Prostate gland (tissue), 2 donors: ENCODE measurements at regions not wholly inside any gene's neighbourhood (a gene's known extent, or its start where the extent isn't known, plus 50 kb on each side); places are given as distances from the start of the nearest gene placed in this dataset.

Experiments used
- DNase-seq: peaks from one replicate; pipeline ENCODE4 v3.0.0-alpha.2; 2019; ENCODE audit warnings: low spot score
- H3K27ac ChIP-seq, 2 donors: fragments of 200-600 bp; sonication (generic); 2 replicates each; pipeline ENCODE4 v1.5.1; 2017 to 2019
- H3K27me3 ChIP-seq: fragments of 200-600 bp; sonication (generic); replicated peaks from 2 replicates; pipeline ENCODE4 v1.5.1; 2019; ENCODE audit not compliant: insufficient read depth
- H3K36me3 ChIP-seq, 2 donors: fragments of 200-600 bp; sonication (generic); 1 replicate in 1 of 2; 2 replicates in 1 of 2; pipeline versions ENCODE4 v1.5.1 to v1.8.1; 2017 to 2019
- H3K4me1 ChIP-seq: fragments of 200-600 bp; sonication (generic); replicated peaks from 2 replicates; pipeline ENCODE4 v1.5.1; 2019
- H3K4me3 ChIP-seq, 2 donors: fragments of 200-600 bp; sonication (generic); 2 replicates each; pipeline ENCODE4 v1.5.1; 2017 to 2019
- H3K9me3 ChIP-seq: fragments of 200-600 bp; sonication (generic); 2 replicates; pipeline ENCODE4 v1.5.1; 2017
- CTCF ChIP-seq, 4 experiments: fragments of 200-600 bp in 2 of 4; fragments of 450-650 bp in 2 of 4; sonication (generic) in 2 of 4; IDR thresholded peaks; 1 replicate in 3 of 4; 2 replicates in 1 of 4; pipeline ENCODE4 v1.5.1; 2016 to 2019; ENCODE audit warnings: antibody characterized with exemption in 4 of 4, mild to moderate bottlenecking in 2 of 4, moderate library complexity in 2 of 4
- POLR2A ChIP-seq: fragments of 450-650 bp; IDR thresholded peaks from one replicate; pipeline ENCODE4 v1.6.1; 2016; ENCODE audit warnings: antibody characterized with exemption, mild to moderate bottlenecking
- POLR2AphosphoS5 ChIP-seq: sonication (generic); formaldehyde crosslinking; IDR thresholded peaks from one replicate; pipeline ENCODE4 v1.6.1; 2017; ENCODE audit warnings: antibody characterized with exemption
- WGBS: methylation state at CpG from one replicate; pipeline ENCODE4 v1.1.5; 2018; 5-methylcytosine and 5-hydroxymethylcytosine counted together
- intact Hi-C: fragments of 100-400 bp; cut with DNase I; formaldehyde crosslinking; loops from one replicate; pipeline ENCODE4 v1.14.2; 2022

DNA sequence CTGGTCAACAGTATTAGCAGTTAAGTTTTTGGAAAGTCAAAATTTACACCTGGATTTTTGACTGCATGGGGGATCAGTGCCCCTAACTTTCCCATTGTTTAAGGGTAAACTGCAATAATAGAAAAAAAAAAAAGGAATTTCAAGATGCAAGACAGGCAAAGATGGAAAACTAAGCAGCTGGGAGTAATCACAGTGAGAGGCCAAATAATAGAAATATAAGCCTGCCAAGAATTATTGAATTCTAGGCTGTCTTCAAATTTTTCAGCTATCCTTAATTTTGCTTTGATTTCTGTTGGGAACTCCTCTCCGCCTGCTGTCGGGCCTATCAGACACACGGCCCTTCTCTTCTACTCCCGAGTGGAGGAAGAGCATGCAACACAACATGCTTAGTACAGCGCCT lies 215.5 kb upstream of the LMCD1 start:
- 87% methylated on average over 5 of the region's 5 CpGs for WGBS
- no peak overlapping the region for H3K4me3 ChIP-seq
- intact Hi-C loops: no loop called here
- TF ChIP-seq CTCF (IDR thresholded peaks at IDR 0.05) (no peak), POLR2A (no peak), POLR2AphosphoS5 (no peak)
- no peaks in the 10 kb centered on the region for H3K36me3 ChIP-seq
- no peak overlapping the region for H3K27ac ChIP-seq
- DNase-seq: no peak
- H3K9me3 ChIP-seq: no peaks in the 10 kb centered on the region
- no peaks in the 10 kb centered on the region for H3K4me1 ChIP-seq
- H3K27me3 ChIP-seq: no peaks in the 10 kb centered on the region

DNA sequence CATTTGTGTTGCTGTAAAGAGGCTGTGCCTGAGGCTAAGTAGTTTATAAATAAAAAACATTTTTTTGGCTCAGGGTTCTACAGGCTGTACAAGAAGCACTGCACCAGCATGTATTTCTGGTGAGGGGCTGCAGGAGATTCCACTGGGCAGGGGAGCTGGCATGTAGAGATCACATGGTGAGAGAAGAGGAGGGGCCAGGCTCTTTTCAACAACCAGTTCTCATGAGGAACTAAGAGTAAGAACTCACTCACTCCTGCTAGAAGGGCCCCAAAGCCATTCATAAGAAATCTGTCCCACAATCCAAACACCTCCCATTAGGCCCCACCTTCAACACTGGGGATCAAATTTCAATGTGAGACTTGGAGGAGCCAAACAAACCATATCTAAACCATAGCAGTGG lies 214.9 kb upstream of the LMCD1 start:
- H3K27ac ChIP-seq: no peak overlapping the region
- no peaks in the 10 kb centered on the region for H3K27me3 ChIP-seq
- intact Hi-C loops: no loop called here
- no peak overlapping the region for H3K4me3 ChIP-seq
- H3K9me3 ChIP-seq: no peaks in the 10 kb centered on the region
- DNase-seq: no peak
- no peaks in the 10 kb centered on the region for H3K4me1 ChIP-seq
- TF ChIP-seq POLR2A (no peak), CTCF (IDR thresholded peaks at IDR 0.05) (no peak), POLR2AphosphoS5 (no peak)
- no peaks in the 10 kb centered on the region for H3K36me3 ChIP-seq

DNA sequence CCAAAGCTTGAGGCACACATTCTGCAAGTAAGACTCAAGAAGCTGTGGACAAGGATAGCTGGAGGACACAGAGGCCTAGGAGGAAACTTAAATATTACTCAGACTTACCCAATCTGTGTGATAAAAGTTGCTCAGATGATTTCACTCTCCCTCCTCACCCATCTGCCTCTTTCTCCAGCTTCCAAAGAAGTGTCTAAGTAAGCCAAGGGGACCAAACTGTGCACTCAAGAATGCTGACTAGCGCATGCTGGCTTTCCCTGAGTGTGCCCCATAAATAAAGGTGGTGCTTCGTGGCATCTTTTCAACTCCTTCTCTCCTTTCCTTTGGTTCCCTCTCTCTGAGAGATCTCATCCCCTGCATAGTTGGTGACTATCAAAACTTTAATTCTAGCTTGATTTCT lies 211.0 kb upstream of the LMCD1 start:
- intact Hi-C loops: no loop called here
- 94% methylated on average over 2 of the region's 2 CpGs for WGBS
- Histone ChIP-seq H3K27me3 (no peaks in the 10 kb centered on the region), H3K36me3 (no peaks in the 10 kb centered on the region), H3K4me3 (no peak overlapping the region), H3K4me1 (peaks cover 5% of the 10 kb centered on the region), H3K9me3 (no peaks in the 10 kb centered on the region), H3K27ac (no peak overlapping the region)
- no peak for DNase-seq
- TF ChIP-seq POLR2A (no peak), POLR2AphosphoS5 (no peak), CTCF (IDR thresholded peaks at IDR 0.05) (no peak)

DNA sequence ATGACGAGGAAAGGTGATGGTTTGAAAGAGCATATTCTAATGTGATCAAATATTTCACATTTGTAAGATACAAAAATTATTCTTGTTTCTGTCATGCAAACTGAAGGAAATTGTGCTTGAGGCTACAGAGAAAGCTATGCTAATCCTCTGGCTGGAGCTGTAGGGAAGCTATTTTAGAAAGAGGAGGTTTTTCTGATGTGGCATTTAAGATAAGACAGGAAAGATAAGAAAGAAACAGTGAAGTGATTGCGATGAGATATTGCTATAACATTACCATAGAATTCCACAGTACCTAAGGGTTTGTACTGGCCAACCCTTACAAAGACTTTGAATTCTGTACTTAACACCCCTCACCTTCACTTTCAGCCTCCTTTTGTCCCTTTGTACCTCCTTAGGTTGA lies 205.2 kb upstream of the LMCD1 start:
- Histone ChIP-seq H3K36me3 (no peaks in the 10 kb centered on the region), H3K27me3 (no peaks in the 10 kb centered on the region), H3K9me3 (no peaks in the 10 kb centered on the region), H3K4me1 (peaks cover 5% of the 10 kb centered on the region), H3K27ac (no peak overlapping the region), H3K4me3 (no peak overlapping the region)
- WGBS: 75% methylated on average over 2 of the region's 2 CpGs
- TF ChIP-seq CTCF (IDR thresholded peaks at IDR 0.05) (no peak), POLR2A (no peak), POLR2AphosphoS5 (no peak)
- no peak for DNase-seq
- intact Hi-C loops: no loop called here

GRCh38 chr3:8298021-8298954 lies 203.3 kb upstream of the LMCD1 start:
- intact Hi-C loops: no loop called here
- 73% methylated on average over 9 of the region's 9 CpGs for WGBS

More at GRCh38 chr3:8298021-8298954, 203.3 kb upstream of the LMCD1 start:
- Histone ChIP-seq H3K36me3 (no peaks in the 10 kb centered on the region), H3K4me1 (peaks cover 3% of the 10 kb centered on the region), H3K27ac (no peak overlapping the region), H3K9me3 (no peaks in the 10 kb centered on the region), H3K4me3 (no peak overlapping the region), H3K27me3 (no peaks in the 10 kb centered on the region)
- TF ChIP-seq CTCF (IDR thresholded peaks at IDR 0.05) (no peak), POLR2AphosphoS5 (no peak), POLR2A (no peak)
- DNase-seq: no peak
